HG02981 (cell line): ENCODE measurements at regions not wholly inside any gene's neighbourhood (a gene's known extent, or its start where the extent isn't known, plus 50 kb on each side); places are given as distances from the start of the nearest gene placed in this dataset.
"Not testable (repeated sequence)": the region's sequence is repeated elsewhere in the genome, so short reads cannot be mapped to it uniquely, and the experiment has no call there.

ENCODE experiments used
- ATAC-seq: cut with Tn5 transposase; IDR thresholded peaks from one replicate; pipeline ENCODE4 v1.9.1; 2021; ENCODE audit warnings: mild to moderate bottlenecking, moderate library complexity; ENCODE audit not compliant: unreplicated experiment

DNA sequence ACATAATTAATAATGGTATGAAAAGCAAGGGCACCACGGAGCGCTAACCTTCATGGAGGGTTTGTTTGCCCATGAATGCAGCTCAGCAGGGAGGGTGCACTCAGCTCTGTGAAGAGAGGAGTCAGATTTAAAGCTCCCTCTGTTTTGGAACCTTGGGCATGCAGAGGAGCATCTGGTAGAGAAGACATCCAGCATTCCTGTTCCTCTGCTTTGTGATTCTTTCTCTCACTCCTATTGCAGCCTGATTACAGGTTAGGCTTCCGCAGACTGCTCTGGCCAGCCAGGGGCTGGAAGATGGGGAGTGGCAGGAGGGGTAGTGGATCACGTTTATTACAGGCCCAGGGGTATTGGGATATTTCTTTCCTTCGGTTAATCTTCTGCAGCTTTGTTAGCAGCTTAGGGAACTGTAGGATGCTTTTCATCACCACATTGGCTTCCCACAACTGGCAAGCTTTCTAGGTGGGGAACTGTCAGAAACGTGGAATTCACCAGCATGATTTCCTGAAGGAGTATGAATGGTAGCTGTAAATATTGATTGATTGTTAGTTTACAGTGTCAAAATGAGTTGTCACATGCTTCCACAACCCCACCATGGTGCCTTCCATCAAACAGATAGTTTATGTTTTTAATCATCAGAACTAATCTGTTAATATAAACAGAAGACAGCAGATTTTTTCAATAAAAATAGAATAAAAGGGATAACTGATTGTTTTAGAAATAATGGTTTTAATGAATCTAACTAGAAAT, 201.1 kb downstream of the VAPA start:
- no peak for ATAC-seq

GRCh38 chr18:10116574-10116973, 202.8 kb downstream of the VAPA start:
- ATAC-seq: no peak

- ATAC-seq: no peak
Observed at GRCh38 chr18:10119528-10119927, 205.7 kb downstream of the VAPA start.

GRCh38 chr18:10119991-10120390, 206.2 kb downstream of the VAPA start:
- no peak for ATAC-seq

DNA sequence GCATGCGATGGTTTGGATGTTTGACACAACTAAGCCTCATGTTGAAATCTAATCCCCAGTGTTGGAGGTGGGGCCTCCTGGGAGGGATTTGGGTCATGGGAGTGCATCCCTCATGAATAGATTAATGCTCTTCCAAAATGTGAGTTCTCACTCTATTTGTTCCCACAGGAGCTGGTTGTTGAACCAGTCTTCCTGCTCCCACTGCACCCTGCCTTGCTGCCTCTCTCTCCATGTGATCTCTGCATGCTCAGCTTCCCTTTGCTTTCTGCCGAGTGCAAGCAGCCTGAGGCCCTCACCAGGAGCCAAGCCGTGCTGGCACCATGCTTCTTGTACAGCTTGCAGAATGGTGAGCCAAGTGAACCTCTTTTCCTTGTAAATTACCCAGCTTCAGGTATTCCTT, 206.8 kb downstream of the VAPA start:
- ATAC-seq: no peak

GRCh38 chr18:10121028-10121427, 207.2 kb downstream of the VAPA start:
- no peak for ATAC-seq

- ATAC-seq: no peak
Observed at GRCh38 chr18:10121786-10122515, 208.1 kb downstream of the VAPA start.

- ATAC-seq: no peak
Observed at GRCh38 chr18:10122988-10123950, 209.5 kb downstream of the VAPA start.

- no peak for ATAC-seq
Observed at GRCh38 chr18:10124071-10124470, 210.3 kb downstream of the VAPA start.

DNA sequence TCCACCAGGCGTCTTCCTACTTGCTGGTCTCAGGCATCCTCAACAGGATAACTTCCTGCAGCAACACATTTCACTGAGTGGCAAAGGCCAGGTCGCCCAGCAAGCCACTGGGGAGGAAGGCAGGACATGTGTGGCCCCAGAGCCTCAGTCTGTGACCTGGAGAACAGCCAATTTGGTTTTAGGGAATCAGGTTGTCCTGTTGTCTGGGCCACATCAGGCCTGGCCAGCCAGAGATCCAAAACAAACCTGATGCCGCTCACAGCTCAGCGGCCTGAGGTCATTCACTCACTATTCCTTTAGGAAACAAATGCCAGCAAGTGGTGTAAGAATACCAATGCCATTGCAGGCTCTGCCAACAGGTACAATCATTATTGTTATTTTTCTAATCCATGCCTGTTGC, 210.7 kb downstream of the VAPA start:
- ATAC-seq: no peak

GRCh38 chr18:10124967-10125366, 211.2 kb downstream of the VAPA start:
- no peak for ATAC-seq

- ATAC-seq: no peak
Observed at GRCh38 chr18:10127729-10128128, 213.9 kb downstream of the VAPA start.

DNA sequence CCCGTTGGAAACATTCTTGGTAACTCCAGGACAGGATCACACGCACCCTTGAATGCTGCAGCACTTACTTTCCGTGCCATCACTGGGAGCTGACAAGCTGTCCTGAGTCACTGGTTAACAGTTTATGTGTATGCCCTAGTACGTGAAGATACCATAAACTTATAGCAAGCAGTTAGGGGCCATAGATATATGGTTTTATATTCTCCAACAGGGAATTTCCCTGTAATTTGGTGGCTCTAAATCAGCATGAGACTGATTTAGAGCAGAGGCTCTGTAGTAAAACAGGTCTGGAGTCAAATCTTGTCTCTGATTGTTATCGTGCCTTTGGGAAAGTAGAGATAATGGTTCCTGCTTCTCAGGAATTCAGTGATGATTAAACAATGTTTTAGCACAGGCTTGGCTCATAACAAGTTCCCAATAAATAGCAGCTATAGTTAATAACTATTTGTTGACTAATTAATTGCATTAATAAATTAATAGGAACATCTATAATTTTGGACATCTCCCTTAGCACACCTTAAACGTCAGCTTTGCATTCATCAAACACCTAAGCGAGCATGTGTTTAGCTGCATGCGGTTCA, 215.2 kb downstream of the VAPA start:
- ATAC-seq: no peak

GRCh38 chr18:10130606-10131005, 216.8 kb downstream of the VAPA start:
- ATAC-seq: no peak

- no peak for ATAC-seq
Observed at GRCh38 chr18:10131081-10131459, 217.3 kb downstream of the VAPA start.

- no peak for ATAC-seq
Observed at GRCh38 chr18:10131460-10132395, 217.9 kb downstream of the VAPA start.

DNA sequence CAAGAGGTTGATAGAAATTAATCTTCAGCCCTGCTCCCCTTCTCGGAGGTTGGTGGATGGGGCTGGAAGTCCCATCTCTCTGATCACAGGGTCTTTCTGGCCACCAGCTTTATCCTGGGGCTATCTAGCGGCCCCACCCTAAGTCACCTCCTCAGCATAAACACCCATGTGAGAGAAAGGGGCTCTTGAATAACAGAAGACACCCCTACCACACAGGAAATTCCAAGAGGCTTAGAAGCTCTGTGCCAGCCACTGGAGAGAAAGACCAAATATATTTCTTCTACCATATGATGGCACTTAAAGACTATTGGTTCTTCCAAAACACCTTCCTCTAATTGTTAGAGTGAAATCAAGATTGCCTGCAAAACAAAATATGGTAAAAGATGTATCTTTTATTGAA, 219.7 kb downstream of the VAPA start:
- no peak for ATAC-seq

DNA sequence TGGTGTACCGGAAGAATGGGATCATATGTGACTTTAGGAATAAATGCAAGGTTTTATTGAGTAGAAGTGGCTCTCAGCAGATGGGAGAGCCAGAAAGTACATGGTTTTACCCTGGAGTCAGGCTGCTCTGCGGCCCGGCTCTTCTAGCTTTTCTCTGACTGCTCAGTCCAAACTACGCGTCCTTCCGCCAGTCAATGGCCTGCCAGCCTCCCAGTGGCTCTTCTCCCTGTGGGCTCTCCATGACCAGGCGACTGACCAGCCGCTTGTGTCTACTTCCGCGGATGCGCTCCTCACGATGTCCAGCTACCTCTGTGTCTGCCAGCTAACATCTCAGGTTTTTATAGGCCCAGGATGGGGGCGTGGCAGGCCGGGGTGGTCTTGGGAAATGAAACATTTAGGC, 220.4 kb downstream of the VAPA start:
- no peak for ATAC-seq

- ATAC-seq: not testable (repeated sequence)
Observed at GRCh38 chr18:10134749-10135148, 220.9 kb downstream of the VAPA start.
